HG03135 (cell line): ENCODE measurements at regions not wholly inside any gene's neighbourhood (a gene's known extent, or its start where the extent isn't known, plus 50 kb on each side); places are given as distances from the start of the nearest gene placed in this dataset.

Experiments
- ATAC-seq: cut with Tn5 transposase; IDR thresholded peaks from one replicate; pipeline ENCODE4 v1.9.1; 2021; ENCODE audit warnings: mild to moderate bottlenecking, moderate library complexity; ENCODE audit not compliant: unreplicated experiment

DNA sequence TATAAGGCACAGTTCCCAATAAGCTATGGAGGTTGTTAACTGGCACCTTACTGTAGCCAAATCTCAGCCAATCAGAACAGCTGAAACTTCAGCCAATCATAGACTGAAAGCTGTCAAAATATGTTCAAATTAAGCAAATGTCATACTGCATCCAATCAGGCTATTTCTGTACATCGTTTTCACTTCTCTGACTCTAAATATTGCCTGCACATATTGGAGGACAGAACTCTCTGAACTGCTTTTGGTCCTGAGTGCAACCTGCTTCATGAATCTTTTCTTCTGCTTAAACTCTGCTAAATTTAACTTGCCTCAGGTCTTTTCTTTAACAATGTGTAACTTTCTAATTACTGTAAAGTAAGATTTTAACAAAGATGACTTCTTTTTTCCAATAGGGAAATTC lies 1198.9 kb upstream of the PCDH7 start:
- ATAC-seq, result no peak

DNA sequence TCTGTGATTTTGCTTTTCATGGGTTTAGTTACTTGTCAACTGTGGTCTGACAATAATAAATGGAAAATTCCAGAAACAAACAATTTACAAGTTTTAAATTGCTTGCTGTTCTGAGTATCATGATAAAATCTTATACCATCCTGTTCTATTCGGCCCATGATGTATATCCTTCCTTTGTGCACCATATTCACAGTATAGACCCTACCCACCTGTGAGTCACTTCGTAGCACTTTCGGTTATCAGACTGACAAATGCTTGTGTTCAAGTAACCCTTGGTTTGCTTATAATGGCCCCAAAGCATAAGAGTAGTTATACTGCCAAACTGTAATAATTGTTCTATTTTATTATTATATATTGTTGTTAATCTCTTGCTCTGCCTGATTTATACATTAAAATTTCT lies 1183.4 kb upstream of the PCDH7 start:
- no peak for ATAC-seq

DNA sequence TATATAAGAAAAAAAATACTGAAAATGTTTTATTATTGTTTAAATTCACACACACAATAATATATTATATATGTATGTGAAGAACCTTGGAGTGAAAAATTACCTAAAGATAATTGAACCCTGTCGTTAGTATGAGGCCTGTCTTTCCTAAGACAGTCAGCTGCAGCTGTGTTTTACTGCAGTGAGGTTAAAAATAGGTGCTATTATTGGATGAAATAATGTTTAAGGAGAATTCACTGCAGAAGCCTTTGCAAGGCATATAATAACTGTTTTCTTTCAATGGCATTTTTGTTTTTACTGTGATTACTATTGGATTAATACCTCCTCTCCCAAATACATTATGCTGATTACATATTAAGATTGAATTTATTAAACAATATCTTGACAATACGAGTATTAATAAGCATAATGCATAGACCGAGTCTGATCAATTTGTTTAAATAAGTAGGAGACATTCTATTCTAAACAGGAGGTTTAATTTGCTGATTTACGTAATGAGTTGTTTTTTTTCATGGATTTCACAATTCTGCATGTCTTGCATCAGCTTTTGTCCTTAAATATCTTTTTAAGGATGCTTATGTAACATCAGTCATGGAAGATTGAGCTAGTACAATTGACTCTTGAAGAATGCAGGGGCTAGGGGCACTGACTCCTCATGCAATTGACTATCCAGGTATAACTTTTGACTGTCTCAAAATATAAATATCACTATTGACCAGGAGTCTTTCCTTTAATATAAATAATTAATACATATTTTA lies 1181.1 kb upstream of the PCDH7 start:
- no peak for ATAC-seq

DNA sequence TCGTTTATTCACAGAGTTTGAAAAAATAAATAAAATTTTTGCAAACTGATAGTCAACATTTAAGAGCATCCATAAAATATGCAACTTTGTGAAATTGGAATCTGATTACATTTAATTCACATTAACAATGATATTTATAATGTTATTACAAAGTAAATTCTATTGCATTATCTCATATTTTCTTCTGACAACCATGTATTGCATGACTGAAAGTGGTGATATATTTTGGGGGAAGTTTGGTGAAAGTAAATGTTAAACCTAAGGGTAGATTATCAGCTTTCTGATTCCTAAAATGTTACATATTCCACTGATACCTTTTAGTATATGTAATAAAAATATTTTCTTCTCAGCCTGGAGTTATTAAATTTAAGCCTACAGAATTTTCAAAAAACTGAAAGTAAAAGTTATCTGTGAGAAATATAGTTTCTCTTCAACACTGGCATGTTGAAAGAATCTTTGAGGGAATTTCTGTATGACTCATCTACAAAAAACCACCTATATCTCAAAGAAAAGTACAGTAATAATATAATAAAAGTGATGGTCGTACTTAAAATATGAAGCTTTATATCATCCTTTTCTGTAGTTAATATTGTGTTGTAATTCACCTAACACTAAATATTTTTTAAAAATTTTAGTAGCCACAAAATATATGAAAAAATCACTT lies 1179.6 kb upstream of the PCDH7 start:
- no peak for ATAC-seq

DNA sequence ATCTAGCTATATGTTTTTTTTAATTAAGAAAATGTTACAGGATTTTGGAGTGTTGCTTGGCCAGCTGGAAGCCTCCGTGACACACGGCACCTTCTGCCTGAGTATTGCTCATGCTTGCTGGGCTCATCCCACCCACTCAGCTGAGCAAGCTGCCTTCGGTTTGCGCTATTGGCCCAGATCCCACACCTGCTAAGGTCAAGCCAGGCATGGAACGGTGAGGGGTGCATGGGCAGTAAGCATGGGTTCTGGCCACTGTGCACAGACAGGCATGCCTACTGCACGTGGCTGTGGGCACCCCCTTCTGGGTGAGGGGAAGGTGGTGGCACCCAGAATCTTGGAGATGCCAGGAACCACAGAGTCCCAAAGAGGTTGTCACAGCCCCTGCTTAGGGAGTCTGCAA lies 1178.4 kb upstream of the PCDH7 start:
- ATAC-seq, result no peak

DNA sequence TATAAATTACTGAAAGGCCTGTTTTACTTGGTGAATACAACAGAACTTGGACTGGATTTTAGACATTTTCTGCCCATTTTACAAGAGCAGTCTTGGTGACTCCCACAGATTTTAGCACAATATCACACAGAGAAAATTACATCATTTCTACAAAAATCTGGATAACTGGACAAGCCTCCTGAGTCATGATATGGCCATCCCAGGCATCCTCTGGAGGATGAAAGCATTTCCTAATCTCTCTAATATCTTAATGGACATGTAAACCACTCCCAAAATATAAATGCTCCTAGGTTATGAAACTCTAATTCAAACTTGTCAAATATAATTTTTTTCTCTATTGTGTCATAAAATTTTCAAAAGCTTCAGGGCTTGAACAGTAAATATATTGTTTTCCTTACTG lies 1170.8 kb upstream of the PCDH7 start:
- ATAC-seq, result no peak

DNA sequence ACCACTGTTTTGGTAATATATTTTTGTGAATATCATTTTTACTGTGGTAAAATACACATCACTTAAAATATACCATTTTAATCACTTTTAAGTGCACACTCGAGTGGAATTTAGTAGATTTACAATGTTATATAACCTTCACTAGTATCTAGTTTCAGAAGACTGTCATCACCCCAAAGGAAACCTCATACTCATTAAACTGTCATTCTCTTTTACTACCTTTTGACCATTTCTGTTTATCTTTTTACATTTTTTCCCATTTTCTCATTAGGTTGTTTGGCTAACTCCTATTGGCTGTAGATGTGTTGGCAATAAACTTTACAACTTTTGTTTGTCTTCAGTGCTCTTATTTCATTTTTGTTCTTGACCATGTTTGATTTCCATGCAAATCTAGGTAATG lies 1168.3 kb upstream of the PCDH7 start:
- no peak for ATAC-seq

DNA sequence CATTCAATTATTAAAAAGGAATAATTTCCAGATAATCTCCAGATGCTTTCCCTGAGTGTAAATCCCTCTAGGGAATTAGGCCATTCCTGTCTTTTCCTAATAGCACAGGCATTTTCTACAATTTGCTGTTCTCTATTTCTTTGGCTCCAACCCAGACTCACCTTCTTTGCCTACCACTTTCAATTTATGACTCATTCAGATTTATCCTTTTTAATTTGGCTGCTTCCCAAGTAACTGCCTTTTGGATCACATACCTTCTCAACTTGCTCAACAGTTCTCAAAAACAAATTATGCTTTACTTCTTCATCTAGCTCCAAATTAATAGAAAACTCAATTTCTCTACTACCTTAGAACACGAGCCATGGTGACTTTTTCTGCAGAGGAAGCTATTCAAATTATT lies 1166.3 kb upstream of the PCDH7 start:
- ATAC-seq, result no peak

DNA sequence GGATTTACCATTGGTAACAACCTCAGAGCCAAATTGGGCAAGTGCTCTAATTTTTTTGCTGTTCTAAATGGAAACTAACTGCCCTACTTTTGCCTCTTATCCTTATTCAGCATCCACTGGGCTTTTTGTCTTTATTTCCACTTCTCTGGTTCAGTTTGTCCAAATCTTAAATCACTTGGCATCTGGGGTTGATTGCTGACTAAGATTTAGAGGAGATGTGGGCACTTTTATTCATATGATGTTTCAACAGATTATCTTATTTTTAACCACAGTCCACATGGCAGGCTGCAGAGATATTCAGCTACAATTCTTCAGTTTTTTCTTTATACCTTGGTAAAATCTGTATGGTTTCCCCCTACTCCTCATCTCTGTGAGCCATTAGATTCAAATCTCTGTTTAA lies 1161.4 kb upstream of the PCDH7 start:
- ATAC-seq, result no peak

DNA sequence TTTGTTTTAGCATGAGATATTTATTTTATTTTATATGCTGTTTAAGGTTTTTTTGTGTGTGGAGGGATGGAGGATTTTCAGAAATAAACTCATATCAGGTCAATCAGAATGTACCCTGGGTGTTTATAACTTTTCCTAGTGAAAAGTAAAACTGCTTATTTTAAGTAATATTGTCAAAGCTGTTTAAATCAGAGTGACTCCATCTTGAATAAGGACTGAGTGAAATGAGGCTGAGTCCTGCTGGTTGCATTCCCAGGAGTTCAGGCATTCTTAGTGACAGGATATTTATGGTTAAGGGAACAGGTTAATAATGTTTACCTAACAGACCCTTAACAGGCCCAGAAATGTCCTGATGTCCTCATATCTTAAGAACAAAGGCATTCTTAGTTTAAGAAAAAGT lies 1160.9 kb upstream of the PCDH7 start:
- no peak for ATAC-seq

DNA sequence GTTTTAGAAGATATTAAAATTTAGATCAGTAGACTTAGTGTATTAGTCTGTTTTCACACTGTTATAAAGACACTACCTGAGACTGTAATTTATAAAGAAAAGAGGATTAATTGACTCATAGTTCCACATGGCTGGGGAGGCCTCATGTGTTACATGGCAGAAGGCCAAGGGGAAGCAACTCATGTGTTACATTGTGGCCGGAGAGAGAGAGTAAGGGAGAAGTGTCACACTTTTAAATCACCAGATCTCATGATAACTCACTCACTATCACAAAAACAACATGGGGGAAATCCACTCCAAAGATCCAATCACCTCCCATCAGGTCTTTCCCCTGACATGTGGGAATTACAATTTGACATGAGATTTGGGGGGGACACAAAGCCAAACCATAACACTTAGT lies 1159.7 kb upstream of the PCDH7 start:
- ATAC-seq, result no peak

DNA sequence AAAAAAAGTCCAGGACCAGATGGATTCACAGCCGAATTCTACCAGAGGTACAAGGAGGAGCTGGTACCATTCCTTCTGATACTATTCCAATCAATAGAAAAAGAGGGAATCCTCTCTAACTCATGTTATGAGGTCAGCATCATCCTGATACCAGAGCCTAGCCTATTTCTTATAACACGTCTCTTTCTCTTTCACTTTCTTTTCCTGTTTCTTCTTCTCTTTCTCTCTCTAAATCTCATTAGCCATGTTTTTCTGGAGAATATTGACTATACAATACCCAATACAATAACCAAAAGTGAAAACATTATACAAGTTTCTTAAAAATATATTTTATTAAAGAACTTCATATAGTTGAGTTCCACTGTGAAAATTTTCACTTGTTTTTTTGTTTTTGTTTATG lies 1154.9 kb upstream of the PCDH7 start:
- ATAC-seq, result no peak

DNA sequence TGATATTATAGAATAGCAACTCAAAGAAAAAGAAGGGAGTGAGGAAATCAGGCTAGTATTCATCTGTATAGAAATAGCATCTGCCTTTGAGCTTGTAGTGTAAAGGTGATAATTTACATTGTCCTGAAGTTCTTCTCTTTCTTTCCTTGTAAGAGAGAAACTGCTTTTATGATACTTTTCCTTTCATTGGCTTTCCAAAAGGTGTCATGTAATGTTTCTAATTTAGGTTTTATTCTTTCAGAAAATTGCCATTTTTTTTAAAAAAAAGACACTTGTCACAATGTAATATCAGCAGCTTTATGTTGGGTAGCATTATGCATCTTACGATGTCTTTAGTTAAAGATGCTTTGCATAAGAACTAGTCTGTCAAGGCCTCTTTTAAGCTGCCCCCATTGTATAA lies 1153.8 kb upstream of the PCDH7 start:
- no peak for ATAC-seq

DNA sequence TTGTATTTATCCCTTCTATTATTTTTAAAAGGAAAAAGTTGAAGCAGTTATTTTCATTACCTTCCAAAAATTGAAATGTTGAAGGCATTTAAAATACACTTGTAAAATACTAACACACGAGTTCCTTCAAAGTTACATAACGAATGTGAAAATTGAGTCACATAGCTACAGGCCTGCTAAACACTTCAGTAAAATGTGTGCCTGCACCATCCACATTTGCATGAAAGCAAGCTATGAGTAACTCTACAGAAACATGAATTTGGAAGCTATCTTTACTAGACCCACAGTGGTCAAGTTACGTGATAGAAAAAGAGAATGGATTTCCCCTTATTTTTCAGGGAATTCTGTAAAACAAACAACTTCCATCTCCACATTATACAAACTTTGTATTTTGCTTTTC lies 1148.8 kb upstream of the PCDH7 start:
- ATAC-seq, result no peak

DNA sequence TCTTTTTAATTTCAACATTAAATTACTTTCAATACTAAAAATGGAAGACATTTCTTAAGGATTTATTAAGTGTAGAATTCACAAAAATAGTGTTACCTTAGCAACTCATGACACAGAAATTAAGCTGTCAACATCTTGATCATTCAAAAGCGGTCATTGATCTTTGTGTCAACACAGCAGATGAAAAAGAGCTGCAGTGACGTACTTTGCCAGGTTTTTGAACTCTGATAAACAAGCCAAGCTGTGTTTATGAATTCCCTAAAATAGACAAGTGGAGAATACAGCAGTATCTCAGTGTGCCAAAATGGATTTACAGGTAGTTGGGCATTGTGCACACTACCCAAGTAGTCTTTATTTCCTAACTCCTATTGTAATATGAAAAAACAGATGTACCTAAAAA lies 1141.8 kb upstream of the PCDH7 start:
- no peak for ATAC-seq

DNA sequence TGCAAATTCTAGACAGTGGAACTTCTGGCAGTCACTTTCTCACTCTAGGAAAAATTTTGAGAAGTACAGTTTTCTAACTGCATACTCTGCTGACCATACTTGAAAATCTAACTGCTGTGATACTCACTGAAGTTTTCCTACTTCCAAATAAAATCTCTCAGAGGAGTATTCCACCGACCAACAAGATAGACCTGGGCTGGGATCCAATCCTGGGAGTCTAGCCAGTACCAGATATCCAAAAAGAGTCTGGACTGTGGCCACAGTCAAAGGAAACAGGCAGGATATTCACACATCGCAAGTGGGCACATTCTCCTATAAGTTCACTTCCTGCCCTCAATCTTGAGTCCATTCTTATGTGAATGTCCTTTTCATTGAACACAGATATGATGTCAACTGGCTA lies 1138.7 kb upstream of the PCDH7 start:
- no peak for ATAC-seq

DNA sequence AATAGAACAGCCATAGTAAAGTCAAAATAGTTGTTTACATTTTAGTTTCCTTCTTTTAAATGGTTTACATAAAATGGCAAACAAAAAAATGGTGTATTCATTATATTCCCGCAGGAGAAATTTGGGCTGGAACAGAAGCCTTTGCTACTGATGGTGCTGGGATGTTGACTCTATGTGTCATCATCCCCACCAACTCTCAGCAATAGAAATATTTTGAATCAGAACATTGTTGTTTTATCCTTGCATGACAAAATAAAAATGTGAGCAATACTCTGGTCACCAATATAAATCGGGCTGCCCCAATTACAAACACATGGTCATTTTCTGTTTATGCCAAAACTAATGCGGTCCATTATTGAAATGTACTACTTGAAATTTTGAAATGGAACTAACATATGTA lies 1131.6 kb upstream of the PCDH7 start:
- no peak for ATAC-seq

DNA sequence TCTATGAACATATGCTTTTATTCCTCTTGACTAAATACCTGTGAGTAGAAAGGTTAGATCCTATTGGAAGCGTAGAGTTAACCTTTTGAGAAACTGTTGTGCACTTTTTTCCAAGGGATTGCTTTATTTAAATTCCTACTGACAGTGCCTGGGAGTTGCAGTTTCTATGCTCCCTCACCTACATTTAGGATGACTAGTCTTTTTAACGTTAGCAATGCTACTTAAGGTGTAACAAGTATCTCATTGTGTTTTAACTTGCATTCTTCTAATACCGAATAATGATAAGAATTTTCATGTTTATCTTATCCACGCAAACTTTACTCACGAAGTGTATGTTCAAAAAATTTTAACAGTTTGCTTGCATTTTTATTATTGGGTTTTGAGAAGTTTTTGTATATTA lies 1123.9 kb upstream of the PCDH7 start:
- no peak for ATAC-seq

DNA sequence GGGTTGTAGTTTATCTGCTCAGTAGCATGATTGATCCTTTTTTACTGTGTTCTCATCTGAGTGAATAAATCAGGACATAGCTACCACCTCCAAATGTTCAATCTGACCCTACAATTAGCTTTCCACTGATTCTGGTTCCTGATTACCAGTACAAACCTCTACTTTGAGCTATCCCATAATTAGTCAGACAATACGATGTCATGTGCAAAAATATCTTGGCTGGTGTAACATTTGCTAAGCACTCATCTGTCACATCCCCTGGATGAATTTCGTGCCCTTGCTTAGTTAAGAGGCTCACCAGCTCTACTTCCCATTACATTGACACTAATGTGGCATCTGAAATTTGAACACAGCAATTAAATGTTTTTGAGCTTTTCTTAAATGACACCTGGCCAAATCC lies 1101.0 kb upstream of the PCDH7 start:
- no peak for ATAC-seq

DNA sequence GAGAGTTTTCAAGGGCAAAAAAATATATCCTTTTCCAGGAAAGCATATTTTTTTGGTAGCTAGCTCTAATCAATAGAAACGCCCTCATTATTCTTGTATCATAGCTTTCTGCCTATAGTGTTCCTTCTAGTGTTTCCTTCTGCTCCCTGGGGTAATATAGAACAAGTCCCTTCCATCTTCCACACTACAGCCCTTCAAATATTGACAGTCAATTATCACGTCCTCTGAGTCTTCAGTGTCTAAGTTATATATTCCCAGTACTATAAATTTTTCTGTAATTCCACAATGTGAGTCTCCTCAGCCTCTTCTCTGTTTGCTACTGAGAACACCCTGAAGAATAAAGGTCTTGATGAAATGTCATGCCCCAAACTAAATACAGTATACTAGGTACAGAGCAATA lies 1088.0 kb upstream of the PCDH7 start:
- ATAC-seq, result no peak

DNA sequence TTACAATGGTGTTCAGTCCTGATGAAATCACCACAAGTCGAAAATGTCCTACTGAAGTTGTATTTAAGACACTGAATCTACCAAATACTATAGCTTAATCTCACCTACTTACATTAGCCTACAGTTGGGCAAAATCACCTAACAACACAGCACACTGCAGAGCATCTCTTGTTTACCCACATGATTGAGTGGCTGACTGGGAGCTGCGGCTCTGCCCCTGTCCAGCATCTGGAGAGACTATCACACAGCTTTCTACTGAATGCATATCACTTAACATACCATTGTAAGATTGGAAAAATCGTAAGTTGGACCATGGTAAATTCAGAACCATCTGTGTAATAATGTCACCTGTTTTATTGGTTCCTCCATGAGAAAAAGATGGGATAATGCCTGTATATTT lies 1083.2 kb upstream of the PCDH7 start:
- no peak for ATAC-seq

DNA sequence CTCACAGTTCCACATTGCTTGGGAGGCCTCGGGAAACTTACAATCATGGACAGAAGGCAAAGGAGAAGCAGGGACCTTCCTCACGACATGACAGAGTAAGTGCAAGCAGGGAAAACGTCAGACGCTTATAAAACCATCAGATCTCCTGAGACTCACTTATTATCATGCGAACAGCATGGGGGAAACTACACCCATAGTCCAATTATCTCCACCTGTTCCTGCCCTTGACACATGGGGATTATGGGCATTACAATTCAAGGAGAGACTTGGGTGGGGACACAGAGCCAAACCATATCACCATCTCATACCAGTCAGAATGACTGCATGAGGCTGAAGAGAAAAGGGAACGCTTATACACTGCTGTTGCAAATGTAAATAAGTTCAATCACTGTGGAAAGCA lies 1066.9 kb upstream of the PCDH7 start:
- ATAC-seq, result no peak

DNA sequence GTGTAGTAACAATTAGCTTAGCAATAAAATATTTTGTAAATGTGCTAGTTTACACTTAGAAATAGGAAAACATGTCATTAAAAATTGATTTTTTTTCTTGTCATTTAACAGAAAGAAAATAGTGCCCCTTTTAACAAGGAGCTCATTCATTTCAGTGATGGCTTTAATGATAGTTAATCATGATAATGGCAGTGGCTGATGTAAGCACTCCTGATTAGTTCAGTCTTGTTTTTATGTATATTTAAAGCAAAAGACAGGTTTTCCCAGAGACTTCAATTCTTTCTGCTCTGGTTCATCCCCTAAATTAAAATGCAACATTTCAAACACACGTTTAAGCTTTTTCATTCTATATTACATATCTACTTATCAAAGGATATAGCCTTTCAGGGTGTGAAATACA lies 1039.5 kb upstream of the PCDH7 start:
- no peak for ATAC-seq
